ENCODE measurements at regions not wholly inside any gene's neighbourhood (a gene's known extent, or its start where the extent isn't known, plus 50 kb on each side); places are given as distances from the start of the nearest gene placed in this dataset.

GRCh38 chr5:158373608-158374395 lies 514.9 kb upstream of the CLINT1 start:
- no peak overlapping the region for H3K4me2 ChIP-seq (ENCODE audit: low read depth, low read length, poor library complexity, severe bottlenecking)

GRCh38 chr5:158369241-158369640 lies 510.3 kb upstream of the CLINT1 start:
- Histone ChIP-seq H3K27ac (ENCODE audit: low read length) (no peak overlapping the region), H4K20me1 (ENCODE audit: insufficient read depth, low read depth, low read length) (no peaks in the 10 kb centered on the region), H3K4me1 (ENCODE audit: low read length) (no peaks in the 10 kb centered on the region), H2AFZ (ENCODE audit: low read length) (no peak overlapping the region), H3K4me2 (ENCODE audit: low read depth, low read length, poor library complexity, severe bottlenecking) (no peak overlapping the region), H3K79me2 (ENCODE audit: low read length) (no peaks in the 10 kb centered on the region), H3K9ac (ENCODE audit: low read length) (no peak overlapping the region), H3K9me2 (replicated peaks; ENCODE audit: insufficient read depth, low read length) (no peaks in the 10 kb centered on the region), H3K27me3 (ENCODE audit: low read length) (no peaks in the 10 kb centered on the region), H3K36me3 (ENCODE audit: insufficient read depth, low read length) (no peaks in the 10 kb centered on the region), H3K4me3 (ENCODE audit: low read length) (no peak overlapping the region), H3K9me3 (ENCODE audit: low read length) (no peaks in the 10 kb centered on the region)
- no peak for DNase-seq

More at GRCh38 chr5:158373608-158374395, 514.9 kb upstream of the CLINT1 start:
- no peak overlapping the region for H2AFZ ChIP-seq (ENCODE audit: low read length)
- H3K27me3 ChIP-seq (ENCODE audit: low read length): no peaks in the 10 kb centered on the region
- no peaks in the 10 kb centered on the region for H3K9me3 ChIP-seq (ENCODE audit: low read length)
- H3K9ac ChIP-seq (ENCODE audit: low read length): no peak overlapping the region
- H3K79me2 ChIP-seq (ENCODE audit: low read length): no peaks in the 10 kb centered on the region
- no peak for DNase-seq
- no peaks in the 10 kb centered on the region for H3K4me1 ChIP-seq (ENCODE audit: low read length)
- H3K36me3 ChIP-seq (ENCODE audit: insufficient read depth, low read length): no peaks in the 10 kb centered on the region
- no peak overlapping the region for H3K27ac ChIP-seq (ENCODE audit: low read length)
- no peaks in the 10 kb centered on the region for H4K20me1 ChIP-seq (ENCODE audit: insufficient read depth, low read depth, low read length)
- H3K4me3 ChIP-seq (ENCODE audit: low read length): no peak overlapping the region
- no peaks in the 10 kb centered on the region for H3K9me2 ChIP-seq (replicated peaks; ENCODE audit: insufficient read depth, low read length)

GRCh38 chr5:158368686-158369085 lies 509.7 kb upstream of the CLINT1 start:
- no peaks in the 10 kb centered on the region for H3K4me1 ChIP-seq (ENCODE audit: low read length)
- H3K36me3 ChIP-seq (ENCODE audit: insufficient read depth, low read length): no peaks in the 10 kb centered on the region
- no peak overlapping the region for H3K27ac ChIP-seq (ENCODE audit: low read length)
- H3K9ac ChIP-seq (ENCODE audit: low read length): no peak overlapping the region
- no peaks in the 10 kb centered on the region for H4K20me1 ChIP-seq (ENCODE audit: insufficient read depth, low read depth, low read length)
- no peak for DNase-seq
- no peak overlapping the region for H3K4me3 ChIP-seq (ENCODE audit: low read length)
- H3K79me2 ChIP-seq (ENCODE audit: low read length): no peaks in the 10 kb centered on the region
- H3K9me2 ChIP-seq (replicated peaks; ENCODE audit: insufficient read depth, low read length): no peaks in the 10 kb centered on the region
- no peaks in the 10 kb centered on the region for H3K27me3 ChIP-seq (ENCODE audit: low read length)
- H2AFZ ChIP-seq (ENCODE audit: low read length): no peak overlapping the region
- no peak overlapping the region for H3K4me2 ChIP-seq (ENCODE audit: low read depth, low read length, poor library complexity, severe bottlenecking)
- no peaks in the 10 kb centered on the region for H3K9me3 ChIP-seq (ENCODE audit: low read length)

GRCh38 chr5:158364367-158364766 lies 505.4 kb upstream of the CLINT1 start:
- Histone ChIP-seq H3K9me3 (ENCODE audit: low read length) (no peaks in the 10 kb centered on the region), H3K9ac (ENCODE audit: low read length) (no peak overlapping the region), H3K4me3 (ENCODE audit: low read length) (no peak overlapping the region), H3K4me1 (ENCODE audit: low read length) (no peaks in the 10 kb centered on the region), H3K79me2 (ENCODE audit: low read length) (no peaks in the 10 kb centered on the region), H3K27ac (ENCODE audit: low read length) (no peak overlapping the region), H3K27me3 (ENCODE audit: low read length) (no peaks in the 10 kb centered on the region), H2AFZ (ENCODE audit: low read length) (no peak overlapping the region), H3K4me2 (ENCODE audit: low read depth, low read length, poor library complexity, severe bottlenecking) (no peak overlapping the region), H4K20me1 (ENCODE audit: insufficient read depth, low read depth, low read length) (no peaks in the 10 kb centered on the region), H3K9me2 (replicated peaks; ENCODE audit: insufficient read depth, low read length) (no peaks in the 10 kb centered on the region), H3K36me3 (ENCODE audit: insufficient read depth, low read length) (no peaks in the 10 kb centered on the region)
- DNase-seq: no peak

- H3K9me3 ChIP-seq (ENCODE audit: low read length): no peaks in the 10 kb centered on the region
- no peaks in the 10 kb centered on the region for H3K36me3 ChIP-seq (ENCODE audit: insufficient read depth, low read length)
- no peak overlapping the region for H3K9ac ChIP-seq (ENCODE audit: low read length)
- no peaks in the 10 kb centered on the region for H3K79me2 ChIP-seq (ENCODE audit: low read length)
- H3K27ac ChIP-seq (ENCODE audit: low read length): no peak overlapping the region
- no peak overlapping the region for H3K4me2 ChIP-seq (ENCODE audit: low read depth, low read length, poor library complexity, severe bottlenecking)
- DNase-seq: no peak
- no peaks in the 10 kb centered on the region for H3K9me2 ChIP-seq (replicated peaks; ENCODE audit: insufficient read depth, low read length)
- no peaks in the 10 kb centered on the region for H3K4me1 ChIP-seq (ENCODE audit: low read length)
- 0 out of 2 replicates have a peak, but pooled peaks cover 3% of the 10 kb centered on the region for H3K27me3 ChIP-seq (ENCODE audit: low read length)
- H4K20me1 ChIP-seq (ENCODE audit: insufficient read depth, low read depth, low read length): no peaks in the 10 kb centered on the region
- H3K4me3 ChIP-seq (ENCODE audit: low read length): no peak overlapping the region
- no peak overlapping the region for H2AFZ ChIP-seq (ENCODE audit: low read length)
Measured at GRCh38 chr5:158354958-158355357, 496.0 kb upstream of the CLINT1 start.

GRCh38 chr5:158351485-158352125 lies 492.7 kb upstream of the CLINT1 start:
- no peak overlapping the region for H3K27ac ChIP-seq (ENCODE audit: low read length)
- H3K9me2 ChIP-seq (replicated peaks; ENCODE audit: insufficient read depth, low read length): no peaks in the 10 kb centered on the region
- H3K4me1 ChIP-seq (ENCODE audit: low read length): no peaks in the 10 kb centered on the region
- H3K9me3 ChIP-seq (ENCODE audit: low read length): no peaks in the 10 kb centered on the region
- no peak overlapping the region for H3K4me3 ChIP-seq (ENCODE audit: low read length)
- no peak overlapping the region for H3K4me2 ChIP-seq (ENCODE audit: low read depth, low read length, poor library complexity, severe bottlenecking)
- no peaks in the 10 kb centered on the region for H3K36me3 ChIP-seq (ENCODE audit: insufficient read depth, low read length)
- no peaks in the 10 kb centered on the region for H3K79me2 ChIP-seq (ENCODE audit: low read length)
- H4K20me1 ChIP-seq (ENCODE audit: insufficient read depth, low read depth, low read length): no peaks in the 10 kb centered on the region
- no peak overlapping the region for H3K9ac ChIP-seq (ENCODE audit: low read length)
- H3K27me3 ChIP-seq (ENCODE audit: low read length): 0 out of 2 replicates have a peak, but pooled peaks cover 3% of the 10 kb centered on the region
- no peak overlapping the region for H2AFZ ChIP-seq (ENCODE audit: low read length)
- DNase-seq: no peak

- H3K27me3 ChIP-seq (ENCODE audit: low read length): 0 out of 2 replicates have a peak, but pooled peaks cover 1% of the 10 kb centered on the region
- no peak for DNase-seq
- no peaks in the 10 kb centered on the region for H3K4me1 ChIP-seq (ENCODE audit: low read length)
- no peaks in the 10 kb centered on the region for H3K36me3 ChIP-seq (ENCODE audit: insufficient read depth, low read length)
- no peak overlapping the region for H3K27ac ChIP-seq (ENCODE audit: low read length)
- no peaks in the 10 kb centered on the region for H4K20me1 ChIP-seq (ENCODE audit: insufficient read depth, low read depth, low read length)
- no peak overlapping the region for H2AFZ ChIP-seq (ENCODE audit: low read length)
- no peaks in the 10 kb centered on the region for H3K79me2 ChIP-seq (ENCODE audit: low read length)
- H3K4me3 ChIP-seq (ENCODE audit: low read length): no peak overlapping the region
- no peak overlapping the region for H3K9ac ChIP-seq (ENCODE audit: low read length)
- H3K9me3 ChIP-seq (ENCODE audit: low read length): no peaks in the 10 kb centered on the region
- H3K4me2 ChIP-seq (ENCODE audit: low read depth, low read length, poor library complexity, severe bottlenecking): no peak overlapping the region
- no peaks in the 10 kb centered on the region for H3K9me2 ChIP-seq (replicated peaks; ENCODE audit: insufficient read depth, low read length)
Measured at GRCh38 chr5:158349987-158350386, 491.0 kb upstream of the CLINT1 start.

- no peak overlapping the region for H2AFZ ChIP-seq (ENCODE audit: low read length)
Measured at GRCh38 chr5:158344376-158344775, 485.4 kb upstream of the CLINT1 start.

More at GRCh38 chr5:158344376-158344775, 485.4 kb upstream of the CLINT1 start:
- Histone ChIP-seq H3K27me3 (ENCODE audit: low read length) (no peaks in the 10 kb centered on the region), H3K36me3 (ENCODE audit: insufficient read depth, low read length) (no peaks in the 10 kb centered on the region), H3K9me2 (replicated peaks; ENCODE audit: insufficient read depth, low read length) (no peaks in the 10 kb centered on the region), H3K9ac (ENCODE audit: low read length) (no peak overlapping the region), H3K4me3 (ENCODE audit: low read length) (no peak overlapping the region), H3K79me2 (ENCODE audit: low read length) (no peaks in the 10 kb centered on the region), H3K4me1 (ENCODE audit: low read length) (no peaks in the 10 kb centered on the region), H3K9me3 (ENCODE audit: low read length) (no peaks in the 10 kb centered on the region), H3K27ac (ENCODE audit: low read length) (no peak overlapping the region), H3K4me2 (ENCODE audit: low read depth, low read length, poor library complexity, severe bottlenecking) (no peak overlapping the region), H4K20me1 (ENCODE audit: insufficient read depth, low read depth, low read length) (no peaks in the 10 kb centered on the region)
- no peak for DNase-seq
